GM18502 (cell line): ENCODE measurements at regions not wholly inside any gene's neighbourhood (a gene's known extent, or its start where the extent isn't known, plus 50 kb on each side); places are given as distances from the start of the nearest gene placed in this dataset.
"Not testable (repeated sequence)": the region's sequence is repeated elsewhere in the genome, so short reads cannot be mapped to it uniquely, and the experiment has no call there.

Experiments used
- ATAC-seq: cut with Tn5 transposase; IDR thresholded peaks from one replicate; pipeline ENCODE4 v1.9.1; 2021; ENCODE audit warnings: mild to moderate bottlenecking; ENCODE audit not compliant: unreplicated experiment, poor library complexity

DNA sequence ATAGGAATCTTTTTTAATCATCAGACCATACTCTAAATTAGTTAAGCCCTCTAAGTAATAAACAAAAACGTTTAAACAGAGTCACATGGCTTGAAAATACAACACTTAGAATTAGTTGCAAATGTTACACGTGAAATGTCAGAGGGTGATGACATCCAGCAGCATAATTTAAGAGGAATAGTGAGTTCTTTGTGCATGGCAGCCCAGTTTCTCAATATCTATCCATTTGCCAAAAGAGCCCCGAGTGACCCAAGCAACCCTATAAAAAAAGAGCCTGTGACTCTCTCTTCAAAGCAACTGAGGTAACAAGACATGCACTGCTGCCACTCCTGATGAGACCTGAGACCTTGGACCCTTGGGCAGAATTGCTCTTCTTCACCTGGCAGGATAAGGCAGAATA lies 96.9 kb upstream of the RASA1 start:
- ATAC-seq = no peak

GRCh38 chr5:87182649-87183048 lies 85.0 kb upstream of the RASA1 start:
- ATAC-seq = no peak

DNA sequence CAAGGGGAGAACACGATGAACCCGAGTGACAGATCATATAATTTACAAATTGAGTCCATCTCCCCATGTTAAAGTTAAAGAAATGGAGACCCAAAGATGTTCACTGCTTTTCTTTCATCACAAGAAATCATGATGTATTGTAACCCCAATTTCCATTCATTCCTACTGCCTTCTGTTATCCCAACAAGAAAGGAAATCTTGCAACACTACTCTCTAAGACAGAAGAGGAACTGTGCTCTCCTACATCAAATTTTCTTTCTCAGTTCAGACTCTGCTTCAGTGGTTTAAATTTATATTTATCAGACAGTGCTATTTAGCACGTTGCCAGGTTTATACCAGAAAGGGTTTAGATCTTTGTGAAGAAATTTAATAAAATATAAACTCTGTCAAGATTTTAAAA lies 83.8 kb upstream of the RASA1 start:
- no peak for ATAC-seq

DNA sequence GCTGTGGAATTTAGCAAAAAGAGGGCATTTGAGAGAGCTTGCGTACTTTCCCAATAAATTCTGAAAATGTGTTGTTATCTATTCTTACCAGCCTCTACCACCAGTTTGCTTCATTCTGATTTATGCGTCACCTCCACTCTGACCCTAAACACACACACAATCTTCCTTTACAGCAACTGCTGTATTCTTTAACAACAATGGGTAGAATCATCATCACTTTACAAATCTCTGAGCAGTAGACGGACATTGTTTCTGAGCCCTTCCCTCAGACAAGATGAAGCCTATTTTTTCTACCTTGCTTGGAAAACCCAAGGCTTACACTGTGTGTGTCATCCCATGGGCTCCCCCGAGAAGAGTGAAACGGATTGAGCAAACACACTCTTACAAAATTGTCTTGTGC lies 83.1 kb upstream of the RASA1 start:
- no peak for ATAC-seq

DNA sequence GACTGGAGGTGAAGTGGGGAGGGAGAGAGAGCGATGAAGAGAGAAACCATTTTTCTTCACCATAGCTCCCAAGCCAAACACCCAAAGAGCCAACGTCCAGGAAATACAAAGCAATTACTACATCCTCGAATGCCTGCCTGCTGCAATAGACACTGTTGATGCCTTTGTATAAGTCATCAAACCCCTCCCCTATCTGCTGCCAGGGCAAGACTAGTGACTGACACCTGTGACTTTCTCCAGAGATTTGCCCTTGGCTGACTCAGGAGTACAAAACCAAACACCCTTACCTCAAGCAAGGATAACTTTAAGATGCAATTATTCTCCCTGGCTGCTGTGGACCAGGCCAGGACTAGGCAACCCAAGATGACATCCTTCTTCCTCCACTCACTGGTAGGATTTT lies 81.8 kb upstream of the RASA1 start:
- ATAC-seq = no peak

GRCh38 chr5:87188391-87188790 lies 79.3 kb upstream of the RASA1 start:
- no peak for ATAC-seq

DNA sequence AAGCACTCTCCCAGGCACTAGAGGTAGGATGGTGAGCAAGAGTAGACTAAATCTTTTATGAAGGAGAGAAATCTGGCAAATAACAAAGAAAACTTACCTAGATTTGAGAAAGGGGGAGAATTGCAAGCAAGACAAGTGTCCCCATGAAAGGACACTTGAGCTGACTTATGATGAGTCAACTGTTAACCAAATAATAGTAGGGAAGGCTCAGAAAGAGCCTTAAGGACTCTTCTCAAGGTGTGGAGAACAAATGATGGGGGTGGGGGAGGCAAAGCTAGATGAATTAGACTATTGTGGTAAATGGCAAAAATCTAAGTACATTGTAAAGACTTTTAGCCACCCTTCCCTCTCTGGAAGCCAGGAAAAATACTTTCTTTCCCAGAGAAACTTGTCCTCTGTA lies 77.6 kb upstream of the RASA1 start:
- ATAC-seq = no peak

- peak; percentile 67 for ATAC-seq
These were observed 77.0 kb upstream of the RASA1 start for GRCh38 chr5:87190687-87191086.

GRCh38 chr5:87191645-87192044 lies 76.0 kb upstream of the RASA1 start:
- ATAC-seq = no peak

DNA sequence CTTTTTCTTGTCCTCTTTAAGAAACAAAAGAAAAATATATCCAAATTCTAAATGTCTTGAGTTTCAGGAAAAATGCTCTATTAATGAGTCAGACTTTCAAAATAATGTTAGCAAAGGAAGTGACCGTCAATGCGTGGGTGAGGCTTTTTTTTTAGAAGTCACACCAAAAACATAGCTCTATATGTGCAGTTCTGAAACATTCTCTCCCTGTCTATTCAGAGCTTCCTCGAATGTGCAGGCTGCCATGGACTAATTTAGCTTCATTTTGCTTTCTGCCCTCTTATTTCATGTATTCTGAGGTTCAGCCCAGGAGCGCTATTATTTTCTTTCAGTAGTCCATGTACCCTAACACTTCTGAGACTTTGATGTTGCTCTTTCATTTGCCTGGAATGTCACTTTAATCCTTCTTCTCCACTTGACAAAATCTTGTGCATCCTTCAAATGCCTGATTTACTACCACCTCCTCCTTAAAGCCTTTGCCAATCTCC lies 72.5 kb upstream of the RASA1 start:
- peak; percentile 58 for ATAC-seq

- no peak for ATAC-seq
These were observed 72.1 kb upstream of the RASA1 start for GRCh38 chr5:87195616-87196015.

DNA sequence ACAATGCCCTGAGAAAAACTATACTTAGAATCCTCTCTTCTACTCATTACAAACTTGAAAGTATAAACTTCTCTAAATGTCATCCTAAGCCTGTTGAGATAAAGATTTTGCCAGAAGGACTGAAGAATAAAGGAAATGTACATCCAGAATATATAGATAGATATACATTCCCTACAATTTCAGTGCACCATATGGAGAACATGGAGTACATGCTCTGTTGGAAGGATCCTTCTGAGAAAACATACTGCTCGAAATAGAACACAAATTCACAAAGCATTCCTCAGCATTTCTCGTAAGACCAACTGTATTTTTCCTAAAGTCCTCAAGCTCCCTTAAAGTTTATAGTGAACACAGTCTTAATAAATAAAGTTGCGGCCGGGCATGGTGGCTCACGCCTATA lies 69.7 kb upstream of the RASA1 start:
- no peak for ATAC-seq

- not testable (repeated sequence) for ATAC-seq
These were observed 68.4 kb upstream of the RASA1 start for GRCh38 chr5:87199246-87199645.

- not testable (repeated sequence) for ATAC-seq
These were observed 68.0 kb upstream of the RASA1 start for GRCh38 chr5:87199704-87200103.

DNA sequence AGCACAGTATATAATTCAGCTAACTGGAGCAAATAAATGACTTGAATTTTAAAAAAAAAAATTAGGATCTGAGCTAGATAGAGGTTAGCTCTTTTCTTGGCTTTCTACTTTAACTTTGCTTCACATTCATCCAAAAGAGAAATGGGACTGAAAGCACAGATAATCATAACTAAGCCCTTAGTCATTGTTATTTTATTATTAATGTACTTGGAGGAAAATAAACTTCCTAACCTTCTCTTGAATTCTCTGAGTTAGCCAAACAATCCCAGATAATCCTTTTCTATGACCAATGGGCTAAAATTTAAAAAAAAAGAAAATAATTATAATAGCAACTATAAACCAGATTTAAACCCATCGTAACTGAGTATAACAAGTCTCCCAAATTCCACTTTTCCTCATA lies 57.6 kb upstream of the RASA1 start:
- no peak for ATAC-seq

DNA sequence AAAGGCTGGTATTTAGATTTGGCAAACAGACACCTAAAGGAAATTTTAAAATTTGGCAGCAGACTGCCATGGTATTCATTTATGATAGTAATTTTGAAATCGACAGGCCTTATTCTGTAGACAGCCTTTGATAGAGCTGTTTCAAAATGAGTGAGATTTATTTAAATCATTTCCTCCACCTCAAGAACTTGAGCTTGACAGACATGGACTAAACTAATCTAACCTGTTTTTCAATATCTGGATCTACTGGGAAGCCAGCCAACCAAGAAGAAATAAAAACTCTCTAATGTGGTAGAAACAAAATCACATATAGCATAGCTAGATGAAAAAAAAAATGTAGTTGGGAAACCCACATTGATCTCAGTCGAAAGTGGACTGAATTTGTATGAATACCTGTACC lies 56.9 kb upstream of the RASA1 start:
- ATAC-seq = no peak

GRCh38 chr5:87211676-87212075 lies 56.0 kb upstream of the RASA1 start:
- ATAC-seq = no peak

- ATAC-seq = not testable (repeated sequence)
These were observed 55.5 kb upstream of the RASA1 start for GRCh38 chr5:87212183-87212582.

DNA sequence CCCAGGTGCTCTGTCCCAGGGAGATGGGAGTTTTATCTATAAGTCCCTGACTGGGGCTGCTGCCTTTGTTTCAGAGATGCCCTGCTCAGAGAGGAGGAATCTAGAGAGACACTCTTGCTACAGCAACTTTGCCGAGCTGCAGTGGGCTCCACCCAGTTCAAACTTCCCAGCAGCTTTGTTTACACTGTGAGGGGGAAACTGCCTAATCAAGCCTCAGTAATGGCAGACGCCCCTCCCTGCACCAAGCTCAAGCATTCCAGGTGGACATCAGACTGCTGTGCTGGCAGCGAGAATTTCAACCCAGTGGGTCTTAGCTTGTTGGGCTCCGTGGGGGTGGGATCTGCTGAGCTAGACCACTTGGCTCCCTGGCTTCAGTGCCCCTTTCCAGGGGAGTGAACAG lies 50.2 kb upstream of the RASA1 start:
- not testable (repeated sequence) for ATAC-seq
